SH-SY5Y (cell line): ENCODE measurements at regions not wholly inside any gene's neighbourhood (a gene's known extent, or its start where the extent isn't known, plus 50 kb on each side); places are given as distances from the start of the nearest gene placed in this dataset.

Experiments
- GATA2 ChIP-seq: IDR thresholded peaks from 2 replicates; pipeline ENCODE4 v1.6.1; 2011; ENCODE audit warnings: mild to moderate bottlenecking, low read depth, low read length
- GATA3 ChIP-seq: IDR thresholded peaks from 2 replicates; pipeline ENCODE4 v1.6.1; 2011; ENCODE audit warnings: low read depth, mild to moderate bottlenecking, low read length, moderate library complexity

DNA sequence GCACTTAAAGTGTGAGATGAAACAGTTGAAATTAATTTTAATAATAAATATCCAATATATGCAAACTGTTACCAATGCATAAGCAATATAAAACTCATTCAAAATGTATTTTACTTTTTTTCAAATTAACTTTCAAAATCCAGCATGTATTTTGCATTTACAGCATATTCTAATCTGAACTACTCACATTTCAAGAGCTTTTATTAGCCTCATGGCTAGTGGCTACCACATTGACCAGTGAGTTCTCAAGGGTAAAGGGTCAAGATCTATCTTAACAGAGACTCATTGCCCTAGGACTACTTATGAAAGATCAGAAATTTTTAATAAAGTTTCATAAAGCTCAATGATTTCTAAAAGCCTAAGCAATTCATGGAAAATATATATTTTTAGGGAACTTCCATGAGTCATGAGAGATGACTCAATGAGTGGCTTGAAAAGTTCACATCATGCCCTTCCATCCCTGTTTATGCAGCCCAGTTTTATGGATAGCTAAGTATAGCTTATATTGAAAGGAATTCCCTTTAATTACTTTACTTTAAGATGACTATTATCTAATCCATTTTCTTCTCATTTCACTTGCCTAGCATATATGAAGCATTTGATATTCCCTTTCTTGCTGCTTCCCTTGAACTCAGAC is 608.6 kb downstream of the SLCO4C1 start:
- TF ChIP-seq GATA2 (no peak), GATA3 (no peak)
